Renal cortex interstitium (tissue), 11 donors: ENCODE measurements at regions not wholly inside any gene's neighbourhood (a gene's known extent, or its start where the extent isn't known, plus 50 kb on each side); places are given as distances from the start of the nearest gene placed in this dataset.

Source experiments
- DNase-seq, 11 donors: peaks; one replicate each; pipeline ENCODE4 v3.0.0-alpha.2; 2013; ENCODE audit warnings: low read depth in 9 of 11, low spot score in 4 of 11; ENCODE audit errors: extremely low read depth in 1 of 11

GRCh38 chr9:135021393-135021789 is 66.1 kb upstream of the OLFM1 start:
- DNase-seq, result no peak

GRCh38 chr9:135022191-135022870 is 65.1 kb upstream of the OLFM1 start:
- no peak for DNase-seq

GRCh38 chr9:135023088-135023785 is 64.2 kb upstream of the OLFM1 start:
- DNase-seq, result no peak

- no peak for DNase-seq
Observed at GRCh38 chr9:135023786-135024405, 63.6 kb upstream of the OLFM1 start.

- no peak for DNase-seq
Observed at GRCh38 chr9:135029463-135029862, 58.0 kb upstream of the OLFM1 start.

GRCh38 chr9:135029871-135030565 is 57.5 kb upstream of the OLFM1 start:
- no peak for DNase-seq

- DNase-seq, result no peak
Observed at GRCh38 chr9:135030566-135031226, 56.8 kb upstream of the OLFM1 start.

GRCh38 chr9:135032041-135032835 is 55.2 kb upstream of the OLFM1 start:
- no peak for DNase-seq

- no peak for DNase-seq
Observed at GRCh38 chr9:135032868-135033460, 54.5 kb upstream of the OLFM1 start.

GRCh38 chr9:135033487-135033886 is 54.0 kb upstream of the OLFM1 start:
- DNase-seq, result no peak

- DNase-seq, result no peak
Observed at GRCh38 chr9:135034106-135034505, 53.4 kb upstream of the OLFM1 start.

- no peak for DNase-seq
Observed at GRCh38 chr9:135035781-135036760, 51.4 kb upstream of the OLFM1 start.

GRCh38 chr9:135036861-135037465 is 50.5 kb upstream of the OLFM1 start:
- no peak for DNase-seq

GRCh38 chr9:135037521-135038250 is 49.8 kb upstream of the OLFM1 start:
- no peak for DNase-seq
